Body of pancreas (tissue), 4 donors: ENCODE measurements at regions not wholly inside any gene's neighbourhood (a gene's known extent, or its start where the extent isn't known, plus 50 kb on each side); places are given as distances from the start of the nearest gene placed in this dataset.
A peak's percentile ranks its signal among the peaks of the same experiment; 100 is the strongest.

Source experiments
- ATAC-seq: fragments of 150-250 bp; one replicate; pipeline ENCODE4 v1.9.1; 2016
- DNase-seq, 4 donors: peaks; one replicate each; pipeline ENCODE4 v3.0.0-alpha.2; 2019
- H3K27ac ChIP-seq, 4 donors: fragments of 200-600 bp; sonication (generic); 1 replicate in 3 of 4; 2 replicates in 1 of 4; pipeline versions ENCODE4 v1.5.1 to v1.6.1; 2016 to 2019; ENCODE audit warnings: mild to moderate bottlenecking in 1 of 4, mixed read lengths in 1 of 4, moderate library complexity in 1 of 4
- H3K27me3 ChIP-seq, 2 donors: fragments of 200-600 bp; sonication (generic); one replicate each; pipeline ENCODE4 v1.6.0; 2016; ENCODE audit warnings: mild to moderate bottlenecking in 1 of 2
- H3K36me3 ChIP-seq, 2 donors: fragments of 200-600 bp; sonication (generic); replicated peaks in 1 of 2; 2 replicates each; pipeline ENCODE4 v1.5.1; 2016; ENCODE audit warnings: low read depth in 2 of 2; ENCODE audit not compliant: insufficient read depth in 1 of 2
- H3K4me1 ChIP-seq: fragments of 200-600 bp; sonication (generic); one replicate; pipeline ENCODE4 v1.6.0; 2016
- H3K4me3 ChIP-seq, 2 donors: fragments of 200-600 bp; sonication (generic); 1 replicate in 1 of 2; 2 replicates in 1 of 2; pipeline ENCODE4 v1.5.1; 2016 to 2019
- H3K9me3 ChIP-seq, 3 donors: fragments of 200-600 bp; sonication (generic); 1 replicate in 2 of 3; 2 replicates in 1 of 3; pipeline ENCODE4 v1.5.1; 2016
- CTCF ChIP-seq, 7 experiments: fragments of 450-650 bp in 4 of 7; fragments of 200-600 bp in 3 of 7; sonication (generic) in 3 of 7; IDR thresholded peaks; one replicate each; pipeline ENCODE4 v1.5.1; 2016 to 2019; ENCODE audit warnings: antibody characterized with exemption in 7 of 7
- POLR2A ChIP-seq, 3 donors: fragments of 450-650 bp; IDR thresholded peaks; one replicate each; pipeline ENCODE4 v1.6.1; 2016; ENCODE audit warnings: antibody characterized with exemption in 3 of 3, mild to moderate bottlenecking in 2 of 3
- WGBS, 2 donors: methylation state at CpG; one replicate each; pipeline ENCODE4 v1.1.5; 2017; 5-methylcytosine and 5-hydroxymethylcytosine counted together
- intact Hi-C: fragments of 100-400 bp; cut with DNase I; formaldehyde crosslinking; loops from one replicate; pipeline ENCODE4 v1.15.1; 2023

- no peak for ATAC-seq
These were observed 143.4 kb downstream of the MTRR start for GRCh38 chr5:8012131-8012977.

GRCh38 chr5:8013948-8014710 lies 145.2 kb downstream of the MTRR start:
- H3K27me3 ChIP-seq = no peaks in the 10 kb centered on the region

More at GRCh38 chr5:8012131-8012977, 143.4 kb downstream of the MTRR start:
- TF ChIP-seq CTCF (IDR thresholded peaks at IDR 0.05) = peak in 1 of 7 experiments; percentile 6
- TF ChIP-seq POLR2A (IDR thresholded peaks at IDR 0.05) = no peak
- WGBS, 2 donors = 65 to 70% methylated on average over 9 of the region's 9 CpGs
- intact Hi-C loops = no loop called here
- Histone ChIP-seq H3K27ac (no peak overlapping the region), H3K27me3 (no peaks in the 10 kb centered on the region), H3K36me3 (no peaks in the 10 kb centered on the region), H3K9me3 (no peaks in the 10 kb centered on the region), H3K4me1 (no peaks in the 10 kb centered on the region), H3K4me3 (no peak overlapping the region)
- no peak for DNase-seq

DNA sequence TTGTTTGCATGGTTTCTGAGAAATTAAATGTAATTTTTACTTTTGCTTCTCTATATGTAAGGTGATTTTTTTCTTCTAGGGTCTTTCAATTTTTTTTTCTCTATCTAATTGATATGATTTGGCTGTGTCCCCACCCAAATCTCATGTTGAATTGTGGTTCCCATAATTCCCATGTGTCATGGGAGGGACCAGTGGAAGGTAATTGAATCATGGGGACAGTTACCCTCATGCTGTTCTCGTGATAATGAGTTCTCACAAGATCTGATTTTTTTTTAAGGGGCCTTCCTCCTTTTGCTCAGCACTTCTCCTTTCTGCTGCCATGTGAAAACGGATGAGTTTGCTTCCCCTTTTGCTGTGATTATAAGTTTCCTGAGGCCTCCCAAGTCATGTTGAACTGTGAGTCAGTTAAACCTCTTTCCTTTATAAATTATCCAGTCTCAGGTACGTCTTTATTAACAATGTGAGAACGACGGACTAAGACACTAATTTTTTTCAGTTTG lies 150.8 kb downstream of the MTRR start:
- no peak overlapping the region for H3K4me3 ChIP-seq
- no peaks in the 10 kb centered on the region for H3K27me3 ChIP-seq
- no peaks in the 10 kb centered on the region for H3K9me3 ChIP-seq
- intact Hi-C loops = no loop called here
- ATAC-seq (no peak), DNase-seq (no peak)
- no peak for TF ChIP-seq CTCF (IDR thresholded peaks at IDR 0.05)
- TF ChIP-seq POLR2A (IDR thresholded peaks at IDR 0.05) = no peak
- H3K27ac ChIP-seq = no peak overlapping the region
- no peaks in the 10 kb centered on the region for H3K36me3 ChIP-seq
- 56 to 62% methylated on average over 5 of the region's 5 CpGs for WGBS, 2 donors
- H3K4me1 ChIP-seq = no peaks in the 10 kb centered on the region

More at GRCh38 chr5:8013948-8014710, 145.2 kb downstream of the MTRR start:
- intact Hi-C loops = no loop called here
- Histone ChIP-seq H3K4me3 (no peak overlapping the region), H3K9me3 (no peaks in the 10 kb centered on the region), H3K36me3 (no peaks in the 10 kb centered on the region), H3K27ac (no peak overlapping the region), H3K4me1 (no peaks in the 10 kb centered on the region)
- WGBS, 2 donors = 44 to 45% methylated on average over 7 of the region's 7 CpGs
- DNase-seq (no peak), ATAC-seq (no peak)
- no peak for TF ChIP-seq CTCF (IDR thresholded peaks at IDR 0.05)
- TF ChIP-seq POLR2A (IDR thresholded peaks at IDR 0.05) = no peak

GRCh38 chr5:8020861-8021514 lies 152.0 kb downstream of the MTRR start:
- Histone ChIP-seq H3K4me3 (no peak overlapping the region), H3K9me3 (no peaks in the 10 kb centered on the region), H3K27ac (no peak overlapping the region), H3K36me3 (no peaks in the 10 kb centered on the region), H3K4me1 (no peaks in the 10 kb centered on the region), H3K27me3 (no peaks in the 10 kb centered on the region)
- DNase-seq (no peak), ATAC-seq (no peak)
- intact Hi-C loops = no loop called here
- TF ChIP-seq POLR2A (IDR thresholded peaks at IDR 0.05) (no peak), CTCF (IDR thresholded peaks at IDR 0.05) (no peak)
- 38 to 56% methylated on average over 5 of the region's 5 CpGs for WGBS, 2 donors
